Natural killer cell (primary cell): ENCODE measurements at regions not wholly inside any gene's neighbourhood (a gene's known extent, or its start where the extent isn't known, plus 50 kb on each side); places are given as distances from the start of the nearest gene placed in this dataset.

Experiments
- ATAC-seq, 3 donors: fragments of 150-1000 bp in 2 of 3; fragments of 200-7000 bp in 1 of 3; cut with Tn5 transposase; 1 replicate in 1 of 3; 2 replicates in 2 of 3; pipeline ENCODE4 v1.10.0; 2021; ENCODE audit warnings: mild to moderate bottlenecking in 2 of 3, moderate library complexity in 2 of 3
- DNase-seq, 2 donors: peaks; one replicate each; pipeline versions ENCODE4 v3.0.0 to v3.0.0-alpha.2; 2013 to 2021; ENCODE audit warnings: mixed read lengths in 1 of 2
- H3K27ac ChIP-seq: one replicate; pipeline ENCODE4 v1.5.1; 2013; ENCODE audit warnings: mild to moderate bottlenecking, low read length
- H3K27me3 ChIP-seq: one replicate; pipeline ENCODE4 v1.6.1; 2013; ENCODE audit warnings: low read length; ENCODE audit not compliant: control insufficient read depth, insufficient read depth
- H3K36me3 ChIP-seq: one replicate; pipeline ENCODE4 v1.6.1; 2013; ENCODE audit warnings: low read length; ENCODE audit not compliant: control insufficient read depth, insufficient read depth
- H3K4me1 ChIP-seq: one replicate; pipeline ENCODE4 v1.6.1; 2013; ENCODE audit warnings: low read length; ENCODE audit not compliant: control insufficient read depth, insufficient read depth
- H3K4me3 ChIP-seq: one replicate; pipeline ENCODE4 v1.5.1; 2013; ENCODE audit warnings: low read length
- H3K9me3 ChIP-seq: one replicate; pipeline ENCODE4 v1.6.1; 2013; ENCODE audit warnings: low read length; ENCODE audit not compliant: control insufficient read depth, insufficient read depth
- H3K27ac Mint-ChIP-seq, 2 donors: one replicate each; pipeline ENCODE4 v1.8.0; 2022; ENCODE audit warnings: mild to moderate bottlenecking in 2 of 2, mixed read lengths in 2 of 2, moderate library complexity in 1 of 2
- H3K27me3 Mint-ChIP-seq, 2 donors: one replicate each; pipeline ENCODE4 v1.8.0; 2022; ENCODE audit warnings: low read depth in 2 of 2, mixed read lengths in 2 of 2
- H3K36me3 Mint-ChIP-seq: one replicate; pipeline ENCODE4 v1.8.0; 2022; ENCODE audit warnings: mixed read lengths
- H3K4me1 Mint-ChIP-seq, 2 donors: one replicate each; pipeline ENCODE4 v1.8.0; 2022; ENCODE audit warnings: mixed read lengths in 2 of 2
- H3K4me3 Mint-ChIP-seq: one replicate; pipeline ENCODE4 v1.8.0; 2022; ENCODE audit warnings: mild to moderate bottlenecking, moderate library complexity, mixed read lengths
- H3K9me3 Mint-ChIP-seq, 2 donors: one replicate each; pipeline ENCODE4 v1.8.0; 2022; ENCODE audit warnings: mixed read lengths in 2 of 2
- WGBS: methylation state at CpG from one replicate; pipeline ENCODE4 v1.1.7; 2013; ENCODE audit warnings: missing lambda C conversion rate; ENCODE audit not compliant: insufficient coverage; 5-methylcytosine and 5-hydroxymethylcytosine counted together
- intact Hi-C: fragments of 100-400 bp; cut with micrococcal nuclease; formaldehyde crosslinking; loops from one replicate; pipeline ENCODE4 v1.14.2; 2022
- TF ChIP-seq, protein P1 (sequence below): fragments of 200-600 bp; IDR thresholded peaks from one replicate; pipeline ENCODE4 v1.8.0; 2022; ENCODE audit warnings: antibody characterized with exemption

DNA sequence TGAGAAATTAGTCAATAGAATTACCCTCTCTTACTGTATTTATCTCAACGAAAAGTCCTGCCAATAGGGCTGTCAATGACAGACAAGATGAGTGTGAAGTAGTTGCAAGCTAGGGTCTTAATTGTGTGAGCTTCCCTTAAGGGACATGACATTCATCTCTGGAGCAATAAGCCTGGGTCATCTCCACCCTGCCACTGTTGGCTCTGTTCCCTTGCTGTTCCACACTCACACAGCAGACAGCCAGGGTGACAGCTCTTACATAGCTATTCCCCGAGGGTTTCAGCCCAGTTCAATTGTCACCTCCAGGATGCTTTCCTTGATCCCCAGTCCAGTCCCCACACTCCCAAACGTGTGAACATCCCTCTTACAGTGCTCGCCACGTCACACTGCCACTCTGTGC lies 215.0 kb downstream of the NXPE2 start:
- H3K27me3 Mint-ChIP-seq: no peaks in the 10 kb centered on the region
- H3K4me1 Mint-ChIP-seq: no peaks in the 10 kb centered on the region
- H3K4me3 Mint-ChIP-seq: no peak overlapping the region
- intact Hi-C loops: no loop called here
- DNase-seq: no peak
- ATAC-seq: no peak
- TF ChIP-seq, protein P1, sequence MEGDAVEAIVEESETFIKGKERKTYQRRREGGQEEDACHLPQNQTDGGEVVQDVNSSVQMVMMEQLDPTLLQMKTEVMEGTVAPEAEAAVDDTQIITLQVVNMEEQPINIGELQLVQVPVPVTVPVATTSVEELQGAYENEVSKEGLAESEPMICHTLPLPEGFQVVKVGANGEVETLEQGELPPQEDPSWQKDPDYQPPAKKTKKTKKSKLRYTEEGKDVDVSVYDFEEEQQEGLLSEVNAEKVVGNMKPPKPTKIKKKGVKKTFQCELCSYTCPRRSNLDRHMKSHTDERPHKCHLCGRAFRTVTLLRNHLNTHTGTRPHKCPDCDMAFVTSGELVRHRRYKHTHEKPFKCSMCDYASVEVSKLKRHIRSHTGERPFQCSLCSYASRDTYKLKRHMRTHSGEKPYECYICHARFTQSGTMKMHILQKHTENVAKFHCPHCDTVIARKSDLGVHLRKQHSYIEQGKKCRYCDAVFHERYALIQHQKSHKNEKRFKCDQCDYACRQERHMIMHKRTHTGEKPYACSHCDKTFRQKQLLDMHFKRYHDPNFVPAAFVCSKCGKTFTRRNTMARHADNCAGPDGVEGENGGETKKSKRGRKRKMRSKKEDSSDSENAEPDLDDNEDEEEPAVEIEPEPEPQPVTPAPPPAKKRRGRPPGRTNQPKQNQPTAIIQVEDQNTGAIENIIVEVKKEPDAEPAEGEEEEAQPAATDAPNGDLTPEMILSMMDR: no peak
- H3K9me3 Mint-ChIP-seq: peaks cover 0 to 3% of the 10 kb centered on the region in 2 donors
- Histone ChIP-seq H3K4me1 (no peaks in the 10 kb centered on the region), H3K27me3 (no peaks in the 10 kb centered on the region), H3K4me3 (no peak overlapping the region), H3K36me3 (no peaks in the 10 kb centered on the region), H3K9me3 (no peaks in the 10 kb centered on the region), H3K27ac (no peak overlapping the region)
- 73% methylated on average over 4 of the region's 5 CpGs for WGBS
- H3K36me3 Mint-ChIP-seq: peaks cover 5% of the 10 kb centered on the region
- H3K27ac Mint-ChIP-seq: no peak overlapping the region

DNA sequence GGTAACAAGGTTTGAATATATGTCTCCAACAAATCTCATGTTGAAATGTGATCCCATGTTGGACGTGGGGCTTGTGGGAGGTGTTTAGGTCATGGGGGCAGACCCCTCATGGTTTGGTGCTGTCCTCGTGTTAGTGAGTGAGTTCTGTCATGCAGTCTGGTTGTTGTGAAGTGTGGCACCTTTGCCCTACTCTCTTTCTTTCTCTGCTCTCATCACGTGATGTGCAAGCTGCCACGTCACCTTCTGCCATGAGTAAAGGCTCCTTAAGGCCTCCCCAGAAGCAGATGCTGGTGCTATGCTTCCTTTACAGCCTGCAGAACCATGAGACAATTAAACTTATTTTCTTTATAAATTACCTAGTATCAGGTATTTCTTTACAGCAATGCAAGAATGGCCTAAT lies 218.3 kb downstream of the NXPE2 start:
- no peak overlapping the region for H3K27ac ChIP-seq
- no peaks in the 10 kb centered on the region for H3K4me1 ChIP-seq
- H3K4me3 ChIP-seq: no peak overlapping the region
- ATAC-seq: no peak
- TF ChIP-seq, protein P1: no peak
- intact Hi-C loops: no loop called here
- H3K9me3 ChIP-seq: peaks cover 4% of the 10 kb centered on the region
- H3K36me3 Mint-ChIP-seq: peaks cover 23% of the 10 kb centered on the region
- WGBS: 81% methylated on average over 3 of the region's 4 CpGs
- no peak overlapping the region for H3K27ac Mint-ChIP-seq
- H3K27me3 ChIP-seq: no peaks in the 10 kb centered on the region
- no peak for DNase-seq
- H3K36me3 ChIP-seq: no peaks in the 10 kb centered on the region
- H3K27me3 Mint-ChIP-seq: no peaks in the 10 kb centered on the region
- no peaks in the 10 kb centered on the region for H3K4me1 Mint-ChIP-seq
- H3K4me3 Mint-ChIP-seq: no peak overlapping the region
- peaks cover 8% of the 10 kb centered on the region in 2 donors for H3K9me3 Mint-ChIP-seq

DNA sequence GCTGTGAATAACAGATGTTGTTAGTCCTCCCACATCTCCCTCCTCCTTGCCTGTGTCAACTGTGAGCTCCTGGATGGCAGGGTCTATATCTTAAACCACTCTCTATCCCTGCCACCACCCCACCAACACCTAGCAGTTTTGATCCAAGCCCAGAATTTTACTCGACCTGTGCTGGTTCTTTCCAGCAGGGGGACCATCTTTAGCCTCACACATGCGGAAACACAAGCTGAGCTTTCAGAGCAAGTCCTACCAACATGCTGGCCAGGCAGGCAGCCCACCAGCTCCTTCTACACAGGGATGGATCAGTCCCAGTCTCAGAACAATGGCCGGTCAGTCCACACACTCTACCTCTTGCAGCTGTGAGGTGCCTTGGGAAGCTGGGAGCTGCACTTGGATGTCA lies 231.5 kb downstream of the NXPE2 start:
- TF ChIP-seq, protein P1: no peak
- ATAC-seq (no peak), DNase-seq (no peak)
- Histone ChIP-seq H3K36me3 (no peaks in the 10 kb centered on the region), H3K27me3 (no peaks in the 10 kb centered on the region), H3K4me3 (no peak overlapping the region), H3K4me1 (no peaks in the 10 kb centered on the region), H3K9me3 (no peaks in the 10 kb centered on the region), H3K27ac (no peak overlapping the region)
- H3K36me3 Mint-ChIP-seq: no peaks in the 10 kb centered on the region
- H3K4me1 Mint-ChIP-seq: no peaks in the 10 kb centered on the region
- H3K27me3 Mint-ChIP-seq: no peaks in the 10 kb centered on the region
- H3K27ac Mint-ChIP-seq: no peak overlapping the region
- H3K9me3 Mint-ChIP-seq: peaks cover 2 to 5% of the 10 kb centered on the region in 2 donors
- no peak overlapping the region for H3K4me3 Mint-ChIP-seq
- WGBS: 70% methylated on average over 3 of the region's 3 CpGs
- intact Hi-C loops: no loop called here

DNA sequence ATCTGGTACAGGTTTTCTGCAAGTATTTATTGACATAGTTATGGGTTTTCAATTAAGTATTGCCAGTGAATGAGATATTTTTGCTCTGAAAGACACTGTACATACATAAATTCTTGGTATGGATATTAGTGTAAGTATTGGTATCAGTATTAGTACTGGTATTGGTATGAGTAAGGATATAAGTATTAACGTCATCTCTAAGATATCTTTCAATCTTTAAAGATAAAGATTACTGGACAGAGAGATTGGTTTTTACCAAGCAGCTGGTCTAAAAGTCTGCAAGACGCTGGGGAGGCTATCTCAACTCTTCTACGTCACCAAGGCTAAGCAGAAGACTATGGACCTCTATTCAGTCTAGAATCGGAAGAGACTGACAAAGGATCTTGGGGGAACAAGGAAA lies 234.5 kb downstream of the NXPE2 start:
- DNase-seq: no peak
- Histone ChIP-seq H3K27me3 (no peaks in the 10 kb centered on the region), H3K4me1 (no peaks in the 10 kb centered on the region), H3K4me3 (no peak overlapping the region), H3K36me3 (no peaks in the 10 kb centered on the region), H3K27ac (no peak overlapping the region), H3K9me3 (no peaks in the 10 kb centered on the region)
- WGBS: 79% methylated on average over 3 of the region's 4 CpGs
- H3K36me3 Mint-ChIP-seq: no peaks in the 10 kb centered on the region
- ATAC-seq: no peak
- H3K27ac Mint-ChIP-seq: no peak overlapping the region
- H3K9me3 Mint-ChIP-seq: peaks cover 2 to 5% of the 10 kb centered on the region in 2 donors
- intact Hi-C loops: no loop called here
- no peaks in the 10 kb centered on the region for H3K27me3 Mint-ChIP-seq
- H3K4me1 Mint-ChIP-seq: no peaks in the 10 kb centered on the region
- TF ChIP-seq, protein P1: no peak
- no peak overlapping the region for H3K4me3 Mint-ChIP-seq
